H9 (cell line): ENCODE measurements at regions not wholly inside any gene's neighbourhood (a gene's known extent, or its start where the extent isn't known, plus 50 kb on each side); places are given as distances from the start of the nearest gene placed in this dataset.

Source experiments
- DNase-seq: peaks from one replicate; pipeline ENCODE4 v3.0.0-alpha.2; 2017
- H2AFZ ChIP-seq: one replicate; pipeline ENCODE4 v1.6.1; 2013; ENCODE audit warnings: mild to moderate bottlenecking, low read length, control low read depth, moderate library complexity
- H2AK5ac ChIP-seq: 2 replicates; pipeline ENCODE4 v1.6.1; 2013; ENCODE audit warnings: low read length, control low read depth, mixed read lengths; ENCODE audit not compliant: insufficient read length
- H2BK120ac ChIP-seq: one replicate; pipeline ENCODE4 v1.6.1; 2013; ENCODE audit warnings: low read depth, mild to moderate bottlenecking, low read length, control low read depth, inconsistent platforms; ENCODE audit not compliant: poor library complexity, severe bottlenecking
- H2BK12ac ChIP-seq: 2 replicates; pipeline ENCODE4 v1.6.1; 2013; ENCODE audit warnings: low read length, control low read depth, mixed read lengths, low read depth; ENCODE audit not compliant: insufficient read length
- H2BK15ac ChIP-seq: 2 replicates; pipeline ENCODE4 v1.6.1; 2013; ENCODE audit warnings: low read depth, low read length, control low read depth
- H2BK20ac ChIP-seq: one replicate; pipeline ENCODE4 v1.6.1; 2013; ENCODE audit warnings: low read depth, mild to moderate bottlenecking, low read length, control low read depth, inconsistent platforms; ENCODE audit not compliant: poor library complexity, severe bottlenecking
- H2BK5ac ChIP-seq: 2 replicates; pipeline ENCODE4 v1.6.1; 2013; ENCODE audit warnings: low read length, control low read depth, mixed read lengths; ENCODE audit not compliant: insufficient read length
- H3K14ac ChIP-seq: 2 replicates; pipeline ENCODE4 v1.6.1; 2013; ENCODE audit warnings: low read length, control low read depth; ENCODE audit not compliant: insufficient read depth
- H3K18ac ChIP-seq: 2 replicates; pipeline ENCODE4 v1.6.1; 2013; ENCODE audit warnings: low read depth, mild to moderate bottlenecking, mixed read lengths, low read length, control low read depth; ENCODE audit not compliant: insufficient read length
- H3K23ac ChIP-seq: 2 replicates; pipeline ENCODE4 v1.6.1; 2013; ENCODE audit warnings: low read length, control low read depth, mixed read lengths, low read depth; ENCODE audit not compliant: insufficient read length
- H3K23me2 ChIP-seq: 2 replicates; pipeline ENCODE4 v1.6.1; 2013; ENCODE audit warnings: low read depth, mild to moderate bottlenecking, mixed read lengths, low read length, control low read depth; ENCODE audit not compliant: insufficient read length, poor library complexity, severe bottlenecking
- H3K27ac ChIP-seq: 2 replicates; pipeline ENCODE4 v1.5.1; 2013; ENCODE audit warnings: low read length, control low read depth, mixed read lengths, low read depth; ENCODE audit not compliant: insufficient read length
- H3K27me3 ChIP-seq: 2 replicates; pipeline ENCODE4 v1.6.1; 2013; ENCODE audit warnings: low read length, control low read depth, inconsistent platforms; ENCODE audit not compliant: insufficient read depth
- H3K4ac ChIP-seq: 2 replicates; pipeline ENCODE4 v1.6.1; 2013; ENCODE audit warnings: low read depth, mild to moderate bottlenecking, control low read depth, inconsistent platforms, low read length, moderate library complexity
- H3K4me1 ChIP-seq: 2 replicates; pipeline ENCODE4 v1.6.1; 2013; ENCODE audit warnings: low read length, control low read depth, inconsistent platforms; ENCODE audit not compliant: insufficient read depth
- H3K4me2 ChIP-seq: 2 replicates; pipeline ENCODE4 v1.6.1; 2013; ENCODE audit warnings: low read length, control low read depth, mixed read lengths; ENCODE audit not compliant: insufficient read length, insufficient read depth
- H3K56ac ChIP-seq: 2 replicates; pipeline ENCODE4 v1.6.1; 2013; ENCODE audit warnings: low read depth, mild to moderate bottlenecking, mixed read lengths, low read length, control low read depth; ENCODE audit not compliant: insufficient read length
- H3K79me1 ChIP-seq: 2 replicates; pipeline ENCODE4 v1.6.1; 2013; ENCODE audit warnings: low read depth, mild to moderate bottlenecking, moderate library complexity, low read length, control low read depth, inconsistent platforms; ENCODE audit not compliant: insufficient read depth, poor library complexity, severe bottlenecking
- H3K79me2 ChIP-seq: 2 replicates; pipeline ENCODE4 v1.6.1; 2013; ENCODE audit warnings: low read length, control low read depth, inconsistent platforms; ENCODE audit not compliant: insufficient read depth
- H3K9ac ChIP-seq: 2 replicates; pipeline ENCODE4 v1.6.1; 2013; ENCODE audit warnings: low read length, control low read depth, mixed read lengths; ENCODE audit not compliant: insufficient read length; ENCODE audit errors: extremely low read depth
- H3K9me3 ChIP-seq: one replicate; pipeline ENCODE4 v1.6.1; 2013; ENCODE audit warnings: low read depth, low read length, inconsistent platforms; ENCODE audit not compliant: control insufficient read depth
- H3T11ph ChIP-seq: one replicate; pipeline ENCODE4 v1.6.1; 2013; ENCODE audit warnings: mild to moderate bottlenecking, low read length, control low read depth, inconsistent platforms
- H4K20me1 ChIP-seq: one replicate; pipeline ENCODE4 v1.6.1; 2013; ENCODE audit not compliant: control insufficient read depth, insufficient read length, insufficient read depth
- H4K5ac ChIP-seq: 2 replicates; pipeline ENCODE4 v1.6.1; 2013; ENCODE audit warnings: low read depth, mild to moderate bottlenecking, mixed read lengths, low read length, control low read depth; ENCODE audit not compliant: insufficient read length
- H4K8ac ChIP-seq: replicated peaks from 2 replicates; pipeline ENCODE4 v1.6.1; 2013; ENCODE audit warnings: low read length, control low read depth, mixed read lengths, low read depth; ENCODE audit not compliant: insufficient read length
- H4K91ac ChIP-seq: 2 replicates; pipeline ENCODE4 v1.6.1; 2013; ENCODE audit warnings: low read depth, mild to moderate bottlenecking, moderate library complexity, mixed read lengths, low read length, control low read depth; ENCODE audit not compliant: insufficient read length
- H3K27ac Mint-ChIP-seq, 3 experiments: 2 replicates in 2 of 3; 3 replicates in 1 of 3; pipeline ENCODE4 v1.8.0; 2020 to 2021; ENCODE audit warnings: mixed read lengths in 3 of 3, mild to moderate bottlenecking in 1 of 3, moderate library complexity in 1 of 3
- H3K27me3 Mint-ChIP-seq: 2 replicates; pipeline ENCODE4 v1.8.0; 2021; ENCODE audit warnings: low read depth, mild to moderate bottlenecking, moderate library complexity, mixed read lengths
- H3K36me3 Mint-ChIP-seq, 3 experiments: 2 replicates in 2 of 3; 3 replicates in 1 of 3; pipeline ENCODE4 v1.8.0; 2020 to 2021; ENCODE audit warnings: low read depth in 3 of 3, mixed read lengths in 3 of 3; ENCODE audit not compliant: insufficient read depth in 1 of 3
- H3K4me1 Mint-ChIP-seq, 2 experiments: 2 replicates each; pipeline ENCODE4 v1.8.0; 2020; ENCODE audit warnings: mixed read lengths in 2 of 2
- H3K4me3 Mint-ChIP-seq, 2 experiments: 2 replicates in 1 of 2; 3 replicates in 1 of 2; pipeline ENCODE4 v1.8.0; 2020 to 2021; ENCODE audit warnings: mild to moderate bottlenecking in 2 of 2, mixed read lengths in 2 of 2, moderate library complexity in 1 of 2
- H3K9me3 Mint-ChIP-seq, 2 experiments: 2 replicates in 1 of 2; 3 replicates in 1 of 2; pipeline ENCODE4 v1.8.0; 2020; ENCODE audit warnings: mild to moderate bottlenecking in 2 of 2, mixed read lengths in 2 of 2, moderate library complexity in 1 of 2
- WGBS: extraction: QIAGEN DNeasy Blood & Tissue Kit; methylation state at CpG from one replicate; pipeline ENCODE4 v1.1.7; 2013; ENCODE audit warnings: missing lambda C conversion rate, low lambda C conversion rate, mixed read lengths; ENCODE audit not compliant: insufficient read length; ENCODE audit errors: extremely low coverage; 5-methylcytosine and 5-hydroxymethylcytosine counted together
- TF ChIP-seq, protein P1 (sequence below): fragments of 200-600 bp; sonication (generic); conservative IDR thresholded peaks from 3 replicates; pipeline ENCODE4 v1.8.0; 2021; ENCODE audit warnings: antibody characterized with exemption, mild to moderate bottlenecking

- no peak overlapping the region for H3K27ac Mint-ChIP-seq
- no peak for DNase-seq
- no peak overlapping the region for H3K4ac ChIP-seq
Measured at GRCh38 chr13:97866751-97867150, 86.7 kb upstream of the IPO5 start.

More at GRCh38 chr13:97866751-97867150, 86.7 kb upstream of the IPO5 start:
- Mint-ChIP-seq H3K4me3 (no peak overlapping the region), H3K36me3 (peaks cover 2 to 19% (median 5%) of the 10 kb centered on the region in 3 experiments; a peak in 6 of 7 replicates), H3K27me3 (peaks cover 7% of the 10 kb centered on the region), H3K9me3 (peaks cover 14 to 25% of the 10 kb centered on the region in 2 experiments), H3K4me1 (no peaks in the 10 kb centered on the region)
- no CpG with 5 or more reads among the region's 3 CpGs for WGBS
- Histone ChIP-seq H3K23me2 (no peaks in the 10 kb centered on the region), H4K91ac (no peak overlapping the region), H4K5ac (no peak overlapping the region), H2BK120ac (no peak overlapping the region), H3K9ac (no peak overlapping the region), H2AK5ac (no peak overlapping the region), H2BK5ac (no peak overlapping the region), H2BK12ac (no peak overlapping the region), H2AFZ (no peak overlapping the region), H2BK15ac (no peak overlapping the region), H3K79me1 (no peaks in the 10 kb centered on the region), H4K8ac (no peak overlapping the region), H4K20me1 (no peaks in the 10 kb centered on the region), H3T11ph (no peak overlapping the region), H3K14ac (no peak overlapping the region), H2BK20ac (no peak overlapping the region), H3K27me3 (no peaks in the 10 kb centered on the region), H3K56ac (no peak overlapping the region), H3K4me1 (no peaks in the 10 kb centered on the region), H3K4me2 (no peak overlapping the region), H3K9me3 (no peaks in the 10 kb centered on the region), H3K18ac (no peak overlapping the region), H3K79me2 (no peaks in the 10 kb centered on the region), H3K23ac (no peak overlapping the region), H3K27ac (no peak overlapping the region)
- TF ChIP-seq, protein P1, sequence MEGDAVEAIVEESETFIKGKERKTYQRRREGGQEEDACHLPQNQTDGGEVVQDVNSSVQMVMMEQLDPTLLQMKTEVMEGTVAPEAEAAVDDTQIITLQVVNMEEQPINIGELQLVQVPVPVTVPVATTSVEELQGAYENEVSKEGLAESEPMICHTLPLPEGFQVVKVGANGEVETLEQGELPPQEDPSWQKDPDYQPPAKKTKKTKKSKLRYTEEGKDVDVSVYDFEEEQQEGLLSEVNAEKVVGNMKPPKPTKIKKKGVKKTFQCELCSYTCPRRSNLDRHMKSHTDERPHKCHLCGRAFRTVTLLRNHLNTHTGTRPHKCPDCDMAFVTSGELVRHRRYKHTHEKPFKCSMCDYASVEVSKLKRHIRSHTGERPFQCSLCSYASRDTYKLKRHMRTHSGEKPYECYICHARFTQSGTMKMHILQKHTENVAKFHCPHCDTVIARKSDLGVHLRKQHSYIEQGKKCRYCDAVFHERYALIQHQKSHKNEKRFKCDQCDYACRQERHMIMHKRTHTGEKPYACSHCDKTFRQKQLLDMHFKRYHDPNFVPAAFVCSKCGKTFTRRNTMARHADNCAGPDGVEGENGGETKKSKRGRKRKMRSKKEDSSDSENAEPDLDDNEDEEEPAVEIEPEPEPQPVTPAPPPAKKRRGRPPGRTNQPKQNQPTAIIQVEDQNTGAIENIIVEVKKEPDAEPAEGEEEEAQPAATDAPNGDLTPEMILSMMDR: no peak
